Activated naive CD8-positive, alpha-beta T cell treated with anti-CD3 and anti-CD28 coated beads, Interleukin-2, amount 10 ng/mL, durations not matched to agents 7 days and 5 days (primary cell): ENCODE measurements at regions not wholly inside any gene's neighbourhood (a gene's known extent, or its start where the extent isn't known, plus 50 kb on each side); places are given as distances from the start of the nearest gene placed in this dataset.

Source experiments
- ATAC-seq: fragments of 150-1000 bp; cut with Tn5 transposase; one replicate; pipeline ENCODE4 v1.10.0; 2021; ENCODE audit warnings: low read depth, moderate library complexity
- POLR2A ChIA-PET: fragments of 350-600 bp; sonication (Branson Sonifier 250); formaldehyde crosslinking; loops from one replicate; lab custom pipeline; 2021; ENCODE audit warnings: antibody characterized with exemption; lab: Charles Lee
- DNase-seq: peaks from one replicate; pipeline ENCODE4 v3.0.0; 2021
- H3K27ac Mint-ChIP-seq: one replicate; pipeline ENCODE4 v1.8.0; 2022; ENCODE audit warnings: mild to moderate bottlenecking, mixed read lengths
- H3K27me3 Mint-ChIP-seq: one replicate; pipeline ENCODE4 v1.8.0; 2022; ENCODE audit warnings: mild to moderate bottlenecking, moderate library complexity, mixed read lengths
- H3K36me3 Mint-ChIP-seq: one replicate; pipeline ENCODE4 v1.8.0; 2021; ENCODE audit warnings: mild to moderate bottlenecking, mixed read lengths
- H3K4me1 Mint-ChIP-seq: one replicate; pipeline ENCODE4 v1.8.0; 2021; ENCODE audit warnings: mixed read lengths
- H3K4me3 Mint-ChIP-seq: one replicate; pipeline ENCODE4 v1.8.0; 2022; ENCODE audit warnings: mild to moderate bottlenecking, moderate library complexity, mixed read lengths
- H3K9me3 Mint-ChIP-seq: one replicate; pipeline ENCODE4 v1.8.0; 2021; ENCODE audit warnings: mixed read lengths

GRCh38 chr4:31054295-31054694 is 334.1 kb downstream of the PCDH7 start:
- H3K9me3 Mint-ChIP-seq, result peaks cover 2% of the 10 kb centered on the region
- H3K4me3 Mint-ChIP-seq, result no peak overlapping the region
- no peaks in the 10 kb centered on the region for H3K4me1 Mint-ChIP-seq
- POLR2A ChIA-PET, result no interaction called here
- DNase-seq (no peak), ATAC-seq (no peak)
- no peak overlapping the region for H3K27ac Mint-ChIP-seq
- no peaks in the 10 kb centered on the region for H3K27me3 Mint-ChIP-seq
- H3K36me3 Mint-ChIP-seq, result no peaks in the 10 kb centered on the region

GRCh38 chr4:31058656-31059055 is 338.5 kb downstream of the PCDH7 start:
- Mint-ChIP-seq H3K27me3 (no peaks in the 10 kb centered on the region), H3K36me3 (no peaks in the 10 kb centered on the region), H3K4me3 (no peak overlapping the region), H3K9me3 (peaks cover 2% of the 10 kb centered on the region), H3K27ac (no peak overlapping the region), H3K4me1 (no peaks in the 10 kb centered on the region)
- ATAC-seq (no peak), DNase-seq (no peak)
- POLR2A ChIA-PET, result no interaction called here

GRCh38 chr4:31059753-31060522 is 339.8 kb downstream of the PCDH7 start:
- POLR2A ChIA-PET, result no interaction called here
- no peaks in the 10 kb centered on the region for H3K27me3 Mint-ChIP-seq
- peaks cover 2% of the 10 kb centered on the region for H3K9me3 Mint-ChIP-seq
- no peak overlapping the region for H3K27ac Mint-ChIP-seq
- no peaks in the 10 kb centered on the region for H3K36me3 Mint-ChIP-seq
- H3K4me1 Mint-ChIP-seq, result no peaks in the 10 kb centered on the region
- no peak for ATAC-seq
- DNase-seq, result no peak
- H3K4me3 Mint-ChIP-seq, result no peak overlapping the region

GRCh38 chr4:31065086-31065485 is 344.9 kb downstream of the PCDH7 start:
- no peak for ATAC-seq
- H3K36me3 Mint-ChIP-seq, result no peaks in the 10 kb centered on the region
- H3K27me3 Mint-ChIP-seq, result no peaks in the 10 kb centered on the region

GRCh38 chr4:31068257-31069075 is 348.3 kb downstream of the PCDH7 start:
- Mint-ChIP-seq H3K27ac (no peak overlapping the region), H3K9me3 (no peaks in the 10 kb centered on the region), H3K27me3 (no peaks in the 10 kb centered on the region), H3K4me3 (no peak overlapping the region), H3K36me3 (no peaks in the 10 kb centered on the region), H3K4me1 (no peaks in the 10 kb centered on the region)
- POLR2A ChIA-PET, result no interaction called here
- ATAC-seq, result no peak
- no peak for DNase-seq

More at GRCh38 chr4:31065086-31065485, 344.9 kb downstream of the PCDH7 start:
- H3K4me1 Mint-ChIP-seq, result no peaks in the 10 kb centered on the region
- H3K9me3 Mint-ChIP-seq, result no peaks in the 10 kb centered on the region
- POLR2A ChIA-PET, result no interaction called here
- H3K4me3 Mint-ChIP-seq, result no peak overlapping the region
- no peak overlapping the region for H3K27ac Mint-ChIP-seq
- DNase-seq, result no peak

- DNase-seq, result no peak
- H3K27me3 Mint-ChIP-seq, result no peaks in the 10 kb centered on the region
- no peak overlapping the region for H3K27ac Mint-ChIP-seq
- POLR2A ChIA-PET, result no interaction called here
- no peaks in the 10 kb centered on the region for H3K4me1 Mint-ChIP-seq
- H3K36me3 Mint-ChIP-seq, result no peaks in the 10 kb centered on the region
- ATAC-seq, result no peak
- no peak overlapping the region for H3K4me3 Mint-ChIP-seq
- no peaks in the 10 kb centered on the region for H3K9me3 Mint-ChIP-seq
Measured at GRCh38 chr4:31069151-31069550, 349.0 kb downstream of the PCDH7 start.

GRCh38 chr4:31071508-31072486 is 351.6 kb downstream of the PCDH7 start:
- H3K36me3 Mint-ChIP-seq, result no peaks in the 10 kb centered on the region
- DNase-seq (no peak), ATAC-seq (no peak)
- POLR2A ChIA-PET, result no interaction called here
- H3K4me3 Mint-ChIP-seq, result no peak overlapping the region
- no peaks in the 10 kb centered on the region for H3K9me3 Mint-ChIP-seq
- no peak overlapping the region for H3K27ac Mint-ChIP-seq
- H3K27me3 Mint-ChIP-seq, result no peaks in the 10 kb centered on the region
- H3K4me1 Mint-ChIP-seq, result no peaks in the 10 kb centered on the region

GRCh38 chr4:31075969-31076368 is 355.8 kb downstream of the PCDH7 start:
- Mint-ChIP-seq H3K27ac (no peak overlapping the region), H3K4me1 (no peaks in the 10 kb centered on the region), H3K27me3 (no peaks in the 10 kb centered on the region), H3K36me3 (no peaks in the 10 kb centered on the region), H3K4me3 (no peak overlapping the region), H3K9me3 (peaks cover 3% of the 10 kb centered on the region)
- POLR2A ChIA-PET, result no interaction called here
- no peak for ATAC-seq
- DNase-seq, result no peak

- no peak for ATAC-seq
- H3K36me3 Mint-ChIP-seq, result no peaks in the 10 kb centered on the region
- H3K9me3 Mint-ChIP-seq, result peaks cover 3% of the 10 kb centered on the region
- no peak for DNase-seq
- no peaks in the 10 kb centered on the region for H3K4me1 Mint-ChIP-seq
- POLR2A ChIA-PET, result no interaction called here
- no peak overlapping the region for H3K27ac Mint-ChIP-seq
- no peak overlapping the region for H3K4me3 Mint-ChIP-seq
- H3K27me3 Mint-ChIP-seq, result no peaks in the 10 kb centered on the region
Measured at GRCh38 chr4:31078661-31079060, 358.5 kb downstream of the PCDH7 start.

GRCh38 chr4:31080887-31081286 is 360.7 kb downstream of the PCDH7 start:
- ATAC-seq, result no peak
- POLR2A ChIA-PET, result no interaction called here
- no peak for DNase-seq
- Mint-ChIP-seq H3K4me3 (no peak overlapping the region), H3K27me3 (no peaks in the 10 kb centered on the region), H3K4me1 (no peaks in the 10 kb centered on the region), H3K36me3 (no peaks in the 10 kb centered on the region), H3K9me3 (peaks cover 3% of the 10 kb centered on the region), H3K27ac (no peak overlapping the region)

- Mint-ChIP-seq H3K36me3 (no peaks in the 10 kb centered on the region), H3K27me3 (no peaks in the 10 kb centered on the region), H3K27ac (no peak overlapping the region), H3K4me1 (no peaks in the 10 kb centered on the region), H3K9me3 (peaks cover 3% of the 10 kb centered on the region), H3K4me3 (no peak overlapping the region)
- POLR2A ChIA-PET, result no interaction called here
- DNase-seq (no peak), ATAC-seq (no peak)
Measured at GRCh38 chr4:31081366-31081765, 361.2 kb downstream of the PCDH7 start.

GRCh38 chr4:31083456-31083855 is 363.3 kb downstream of the PCDH7 start:
- Mint-ChIP-seq H3K27me3 (no peaks in the 10 kb centered on the region), H3K36me3 (no peaks in the 10 kb centered on the region), H3K9me3 (no peaks in the 10 kb centered on the region), H3K4me1 (no peaks in the 10 kb centered on the region), H3K4me3 (no peak overlapping the region), H3K27ac (no peak overlapping the region)
- DNase-seq (no peak), ATAC-seq (no peak)
- POLR2A ChIA-PET, result no interaction called here

- DNase-seq (no peak), ATAC-seq (no peak)
- Mint-ChIP-seq H3K27me3 (no peaks in the 10 kb centered on the region), H3K36me3 (no peaks in the 10 kb centered on the region), H3K27ac (no peak overlapping the region), H3K4me3 (no peak overlapping the region), H3K9me3 (no peaks in the 10 kb centered on the region), H3K4me1 (no peaks in the 10 kb centered on the region)
- POLR2A ChIA-PET, result no interaction called here
Measured at GRCh38 chr4:31084806-31085416, 364.7 kb downstream of the PCDH7 start.
